Loucy (cell line): ENCODE measurements at regions not wholly inside any gene's neighbourhood (a gene's known extent, or its start where the extent isn't known, plus 50 kb on each side); places are given as distances from the start of the nearest gene placed in this dataset.

Experiments used
- H2AFZ ChIP-seq: fragments of 200-600 bp; sonication (generic); 2 replicates; pipeline ENCODE4 v1.6.0; 2016; ENCODE audit warnings: antibody characterized with exemption, mild to moderate bottlenecking, low read length, moderate library complexity
- H3F3A ChIP-seq: fragments of 200-600 bp; 2 replicates; pipeline ENCODE4 v1.6.0; 2016; ENCODE audit warnings: antibody characterized with exemption, low read depth, mild to moderate bottlenecking
- H3K27me3 ChIP-seq: fragments of 200-600 bp; sonication (generic); 2 replicates; pipeline ENCODE4 v1.6.1; 2014; ENCODE audit warnings: low read length, mild to moderate bottlenecking; ENCODE audit not compliant: insufficient read depth, poor library complexity, severe bottlenecking
- H3K36me3 ChIP-seq: fragments of 200-600 bp; sonication (generic); 2 replicates; pipeline ENCODE4 v1.6.1; 2016; ENCODE audit warnings: low read length; ENCODE audit not compliant: insufficient read depth
- H3K4me1 ChIP-seq: fragments of 200-600 bp; sonication (generic); 2 replicates; pipeline ENCODE4 v1.5.1; 2014; ENCODE audit warnings: low read length, mild to moderate bottlenecking; ENCODE audit not compliant: insufficient read depth, poor library complexity, severe bottlenecking
- H3K4me2 ChIP-seq: fragments of 200-600 bp; sonication (generic); 2 replicates; pipeline ENCODE4 v1.6.0; 2014; ENCODE audit warnings: antibody characterized with exemption, low read length, low read depth, mild to moderate bottlenecking; ENCODE audit not compliant: poor library complexity, severe bottlenecking
- H3K4me3 ChIP-seq: fragments of 200-600 bp; sonication (generic); 2 replicates; pipeline ENCODE4 v1.5.1; 2014; ENCODE audit warnings: low read length, mild to moderate bottlenecking, mixed read lengths; ENCODE audit not compliant: poor library complexity, severe bottlenecking
- H3K79me2 ChIP-seq: fragments of 200-600 bp; sonication (generic); 2 replicates; pipeline ENCODE4 v1.6.1; 2014; ENCODE audit warnings: low read length; ENCODE audit not compliant: insufficient read depth
- H3K9ac ChIP-seq: fragments of 200-600 bp; sonication (generic); 2 replicates; pipeline ENCODE4 v1.6.0; 2014; ENCODE audit warnings: mild to moderate bottlenecking, low read depth, low read length, moderate library complexity; ENCODE audit not compliant: poor library complexity, severe bottlenecking
- H3K9me2 ChIP-seq: fragments of 200-600 bp; sonication (generic); replicated peaks from 2 replicates; pipeline ENCODE4 v1.6.1; 2016; ENCODE audit warnings: low read depth, low read length, mixed read lengths
- H3K9me3 ChIP-seq: fragments of 200-600 bp; sonication (generic); 2 replicates; pipeline ENCODE4 v1.6.1; 2014; ENCODE audit warnings: mild to moderate bottlenecking, antibody characterized with exemption, low read length, low read depth; ENCODE audit not compliant: insufficient read depth
- H4K20me1 ChIP-seq: fragments of 200-600 bp; sonication (generic); 2 replicates; pipeline ENCODE4 v1.6.0; 2014; ENCODE audit warnings: antibody characterized with exemption, low read length, mild to moderate bottlenecking; ENCODE audit not compliant: insufficient read depth, poor library complexity, severe bottlenecking
- EZH2phosphoT487 ChIP-seq: fragments of 200-600 bp; IDR thresholded peaks from 2 replicates; pipeline ENCODE4 v1.6.1; 2018; ENCODE audit warnings: antibody characterized with exemption, mild to moderate bottlenecking, moderate library complexity, borderline replicate concordance
- TF ChIP-seq, protein P1 (sequence below): fragments of 200-600 bp; sonication (generic); conservative IDR thresholded peaks from 2 replicates; pipeline ENCODE4 v1.5.1; 2014; ENCODE audit warnings: mild to moderate bottlenecking, antibody characterized with exemption, low read length

DNA sequence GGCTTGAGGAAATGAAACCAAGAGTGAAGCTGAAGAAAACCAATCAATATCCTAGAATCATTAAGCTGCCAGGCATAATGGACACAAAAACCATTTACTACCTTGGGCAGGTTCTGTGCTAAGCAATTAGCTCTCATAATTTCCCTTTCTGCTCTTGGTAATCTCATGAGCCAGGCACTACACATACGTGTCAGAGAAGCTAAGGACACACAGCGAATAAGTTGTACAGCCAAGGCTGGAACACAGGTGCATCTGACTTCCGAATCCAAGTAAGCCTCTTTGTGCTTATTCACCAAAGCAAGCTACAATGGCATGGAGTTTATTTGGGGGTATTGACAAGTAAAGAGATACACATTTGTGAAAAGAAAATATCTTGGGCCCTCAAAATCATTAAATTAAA is 1343.9 kb upstream of the MIR17HG start:
- TF ChIP-seq, protein P1, sequence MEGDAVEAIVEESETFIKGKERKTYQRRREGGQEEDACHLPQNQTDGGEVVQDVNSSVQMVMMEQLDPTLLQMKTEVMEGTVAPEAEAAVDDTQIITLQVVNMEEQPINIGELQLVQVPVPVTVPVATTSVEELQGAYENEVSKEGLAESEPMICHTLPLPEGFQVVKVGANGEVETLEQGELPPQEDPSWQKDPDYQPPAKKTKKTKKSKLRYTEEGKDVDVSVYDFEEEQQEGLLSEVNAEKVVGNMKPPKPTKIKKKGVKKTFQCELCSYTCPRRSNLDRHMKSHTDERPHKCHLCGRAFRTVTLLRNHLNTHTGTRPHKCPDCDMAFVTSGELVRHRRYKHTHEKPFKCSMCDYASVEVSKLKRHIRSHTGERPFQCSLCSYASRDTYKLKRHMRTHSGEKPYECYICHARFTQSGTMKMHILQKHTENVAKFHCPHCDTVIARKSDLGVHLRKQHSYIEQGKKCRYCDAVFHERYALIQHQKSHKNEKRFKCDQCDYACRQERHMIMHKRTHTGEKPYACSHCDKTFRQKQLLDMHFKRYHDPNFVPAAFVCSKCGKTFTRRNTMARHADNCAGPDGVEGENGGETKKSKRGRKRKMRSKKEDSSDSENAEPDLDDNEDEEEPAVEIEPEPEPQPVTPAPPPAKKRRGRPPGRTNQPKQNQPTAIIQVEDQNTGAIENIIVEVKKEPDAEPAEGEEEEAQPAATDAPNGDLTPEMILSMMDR: no peak
- no peak for TF ChIP-seq EZH2phosphoT487

GRCh38 chr13:90008707-90009149 is 1338.8 kb upstream of the MIR17HG start:
- Histone ChIP-seq H3K4me2 (no peak overlapping the region), H3K9me3 (no peaks in the 10 kb centered on the region), H3K79me2 (no peaks in the 10 kb centered on the region), H3F3A (no peaks in the 10 kb centered on the region), H3K27me3 (no peaks in the 10 kb centered on the region), H4K20me1 (no peaks in the 10 kb centered on the region), H3K36me3 (no peaks in the 10 kb centered on the region), H3K4me1 (no peaks in the 10 kb centered on the region), H3K9ac (no peak overlapping the region), H2AFZ (no peak overlapping the region), H3K4me3 (no peak overlapping the region), H3K9me2 (no peaks in the 10 kb centered on the region)
- TF ChIP-seq, protein P1: no peak
- no peak for TF ChIP-seq EZH2phosphoT487

More for the DNA sequence above, 1343.9 kb upstream of the MIR17HG start:
- H3K36me3 ChIP-seq: no peaks in the 10 kb centered on the region
- no peak overlapping the region for H2AFZ ChIP-seq
- H3K4me1 ChIP-seq: no peaks in the 10 kb centered on the region
- no peaks in the 10 kb centered on the region for H3K9me2 ChIP-seq
- no peaks in the 10 kb centered on the region for H3K9me3 ChIP-seq
- no peaks in the 10 kb centered on the region for H4K20me1 ChIP-seq
- no peaks in the 10 kb centered on the region for H3K27me3 ChIP-seq
- no peak overlapping the region for H3K4me3 ChIP-seq
- no peaks in the 10 kb centered on the region for H3K79me2 ChIP-seq
- no peak overlapping the region for H3K4me2 ChIP-seq
- no peaks in the 10 kb centered on the region for H3F3A ChIP-seq
- H3K9ac ChIP-seq: no peak overlapping the region

- H3K27me3 ChIP-seq: no peaks in the 10 kb centered on the region
- H3K4me3 ChIP-seq: no peak overlapping the region
- TF ChIP-seq EZH2phosphoT487: no peak
- TF ChIP-seq, protein P1: no peak
These were observed 1333.4 kb upstream of the MIR17HG start for GRCh38 chr13:90014038-90014437.

More at GRCh38 chr13:90014038-90014437, 1333.4 kb upstream of the MIR17HG start:
- Histone ChIP-seq H3K9me3 (no peaks in the 10 kb centered on the region), H3K79me2 (no peaks in the 10 kb centered on the region), H3K4me2 (no peak overlapping the region), H3K9me2 (no peaks in the 10 kb centered on the region), H3K36me3 (no peaks in the 10 kb centered on the region), H4K20me1 (no peaks in the 10 kb centered on the region), H3K4me1 (no peaks in the 10 kb centered on the region), H3K9ac (no peak overlapping the region), H3F3A (no peaks in the 10 kb centered on the region), H2AFZ (no peak overlapping the region)
